Mesothelial cell of epicardium (in vitro differentiated cells): ENCODE measurements at regions not wholly inside any gene's neighbourhood (a gene's known extent, or its start where the extent isn't known, plus 50 kb on each side); places are given as distances from the start of the nearest gene placed in this dataset.

Source experiments
- DNase-seq, 2 experiments: peaks; one replicate each; pipeline ENCODE4 v3.0.0; 2021; ENCODE audit warnings: low spot score in 2 of 2; ENCODE audit not compliant: unreplicated experiment in 2 of 2
- H3K27ac Mint-ChIP-seq: 2 replicates; pipeline ENCODE4 v1.8.0; 2021; ENCODE audit warnings: mixed read lengths
- H3K27me3 Mint-ChIP-seq: 2 replicates; pipeline ENCODE4 v1.8.0; 2021; ENCODE audit warnings: low read depth, mixed read lengths
- H3K36me3 Mint-ChIP-seq: 2 replicates; pipeline ENCODE4 v1.8.0; 2021; ENCODE audit warnings: mixed read lengths
- H3K4me1 Mint-ChIP-seq: 2 replicates; pipeline ENCODE4 v1.8.0; 2021; ENCODE audit warnings: mixed read lengths
- H3K4me3 Mint-ChIP-seq: 2 replicates; pipeline ENCODE4 v1.8.0; 2021; ENCODE audit warnings: mild to moderate bottlenecking, moderate library complexity, mixed read lengths
- H3K9me3 Mint-ChIP-seq: 2 replicates; pipeline ENCODE4 v1.8.0; 2021; ENCODE audit warnings: mixed read lengths
- TF ChIP-seq, protein P1 (sequence below): fragments of 200-600 bp; sonication (generic); IDR thresholded peaks from one replicate; pipeline ENCODE4 v1.5.0; 2021; ENCODE audit warnings: antibody characterized with exemption; ENCODE audit not compliant: unreplicated experiment

DNA sequence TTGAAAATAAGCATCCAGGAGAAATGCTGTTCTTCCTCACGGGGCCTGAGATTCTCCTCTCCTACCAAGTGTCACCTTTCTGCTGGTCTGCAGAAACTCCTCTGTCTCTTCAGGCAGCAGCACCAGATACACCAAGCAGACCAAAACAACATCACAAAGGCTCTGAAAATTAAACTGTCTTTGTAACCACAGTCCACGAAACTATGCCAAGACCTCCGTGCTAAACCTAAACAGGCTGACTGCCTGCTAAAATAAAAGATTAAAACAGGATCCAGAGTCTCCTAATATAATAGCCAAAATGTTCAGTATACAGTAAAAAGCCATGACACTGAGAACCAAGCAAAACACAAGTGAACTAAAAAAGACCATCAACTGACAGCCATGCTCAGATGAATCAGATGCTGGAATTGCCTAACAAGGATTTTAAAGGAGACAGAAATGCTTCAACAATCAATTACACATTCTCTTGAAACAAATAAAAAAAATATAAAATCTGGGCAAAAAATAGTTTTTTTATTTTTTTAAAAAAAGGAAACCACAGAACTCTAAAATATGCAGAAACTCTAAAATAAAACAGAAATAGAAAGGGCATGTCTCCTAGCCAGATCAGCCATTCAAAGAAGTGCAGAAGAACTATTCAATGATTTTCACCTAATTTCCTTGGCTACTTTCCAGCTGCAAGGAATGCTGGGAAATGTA is 50.3 kb upstream of the TOX3 start:
- TF ChIP-seq, protein P1, sequence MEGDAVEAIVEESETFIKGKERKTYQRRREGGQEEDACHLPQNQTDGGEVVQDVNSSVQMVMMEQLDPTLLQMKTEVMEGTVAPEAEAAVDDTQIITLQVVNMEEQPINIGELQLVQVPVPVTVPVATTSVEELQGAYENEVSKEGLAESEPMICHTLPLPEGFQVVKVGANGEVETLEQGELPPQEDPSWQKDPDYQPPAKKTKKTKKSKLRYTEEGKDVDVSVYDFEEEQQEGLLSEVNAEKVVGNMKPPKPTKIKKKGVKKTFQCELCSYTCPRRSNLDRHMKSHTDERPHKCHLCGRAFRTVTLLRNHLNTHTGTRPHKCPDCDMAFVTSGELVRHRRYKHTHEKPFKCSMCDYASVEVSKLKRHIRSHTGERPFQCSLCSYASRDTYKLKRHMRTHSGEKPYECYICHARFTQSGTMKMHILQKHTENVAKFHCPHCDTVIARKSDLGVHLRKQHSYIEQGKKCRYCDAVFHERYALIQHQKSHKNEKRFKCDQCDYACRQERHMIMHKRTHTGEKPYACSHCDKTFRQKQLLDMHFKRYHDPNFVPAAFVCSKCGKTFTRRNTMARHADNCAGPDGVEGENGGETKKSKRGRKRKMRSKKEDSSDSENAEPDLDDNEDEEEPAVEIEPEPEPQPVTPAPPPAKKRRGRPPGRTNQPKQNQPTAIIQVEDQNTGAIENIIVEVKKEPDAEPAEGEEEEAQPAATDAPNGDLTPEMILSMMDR = no peak
- no peak overlapping the region for H3K4me3 Mint-ChIP-seq
- H3K9me3 Mint-ChIP-seq = no peaks in the 10 kb centered on the region
- peaks cover 26% of the 10 kb centered on the region for H3K27me3 Mint-ChIP-seq
- H3K36me3 Mint-ChIP-seq = no peaks in the 10 kb centered on the region
- no peak for DNase-seq
- H3K27ac Mint-ChIP-seq = no peak overlapping the region
- H3K4me1 Mint-ChIP-seq = no peaks in the 10 kb centered on the region
